ENCODE measurements at regions not wholly inside any gene's neighbourhood (a gene's known extent, or its start where the extent isn't known, plus 50 kb on each side); places are given as distances from the start of the nearest gene placed in this dataset.
"Not testable (repeated sequence)": the region's sequence is repeated elsewhere in the genome, so short reads cannot be mapped to it uniquely, and the experiment has no call there.

DNA sequence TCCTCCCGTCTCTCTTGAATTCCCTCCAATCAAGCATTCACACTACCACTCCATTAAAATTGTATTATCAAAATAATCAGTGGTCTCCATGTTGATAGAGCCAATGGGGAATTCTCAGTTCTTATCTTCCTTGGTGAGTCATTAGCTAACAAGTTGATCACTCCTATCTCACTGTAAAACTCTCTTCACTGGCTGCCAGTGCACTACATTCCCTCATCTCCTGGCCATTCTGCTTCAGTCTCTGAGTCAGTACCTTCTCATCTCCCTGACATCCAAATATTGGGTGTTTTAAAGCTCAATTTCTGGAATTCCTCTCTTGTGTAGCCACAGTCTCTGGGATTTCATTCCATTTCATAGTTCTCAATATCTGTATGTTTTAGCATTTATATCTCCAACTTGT, 175.2 kb downstream of the ALDH1A2 start:
- ATAC-seq (replicated peaks; ENCODE audit: extremely low read depth, poor library complexity, severe bottlenecking) (no peak), DNase-seq (ENCODE audit: low spot score in 2 of 2) (no peak)
- H3K4me1 Mint-ChIP-seq, result no peaks in the 10 kb centered on the region
- no peak overlapping the region for H3K4me3 Mint-ChIP-seq
- H3K27ac Mint-ChIP-seq (ENCODE audit: low read depth), result no peak overlapping the region
- no peaks in the 10 kb centered on the region for H3K36me3 Mint-ChIP-seq (ENCODE audit: insufficient read depth)
- H3K9me3 Mint-ChIP-seq, result no peaks in the 10 kb centered on the region
- peaks cover 38% of the 10 kb centered on the region for H3K27me3 Mint-ChIP-seq

GRCh38 chr15:57890878-57891277, 174.6 kb downstream of the ALDH1A2 start:
- Mint-ChIP-seq H3K27me3 (peaks cover 34% of the 10 kb centered on the region), H3K36me3 (ENCODE audit: insufficient read depth) (no peaks in the 10 kb centered on the region), H3K9me3 (no peaks in the 10 kb centered on the region), H3K4me1 (no peaks in the 10 kb centered on the region), H3K4me3 (no peak overlapping the region), H3K27ac (ENCODE audit: low read depth) (no peak overlapping the region)
- ATAC-seq (replicated peaks; ENCODE audit: extremely low read depth, poor library complexity, severe bottlenecking) (no peak), DNase-seq (ENCODE audit: low spot score in 2 of 2) (no peak)

DNA sequence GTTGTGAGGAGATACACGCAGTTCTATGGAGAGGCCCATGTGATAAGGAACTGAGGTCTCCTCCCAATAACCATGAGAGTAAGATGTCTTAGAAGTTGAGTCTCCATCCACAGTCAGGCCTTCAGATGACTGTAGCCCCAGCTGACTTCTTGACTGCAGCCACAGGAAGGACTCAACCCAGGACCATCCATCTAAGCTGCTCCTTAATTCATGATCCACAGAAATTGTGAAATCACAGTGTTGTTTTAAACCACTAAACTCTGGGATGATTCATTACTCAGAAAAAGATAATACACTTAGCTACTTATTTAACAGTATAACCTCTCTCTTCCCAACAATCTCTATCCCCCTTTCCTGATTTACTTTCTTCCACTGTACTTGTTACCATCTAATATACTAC, 173.3 kb downstream of the ALDH1A2 start:
- H3K9me3 Mint-ChIP-seq, result no peaks in the 10 kb centered on the region
- no peaks in the 10 kb centered on the region for H3K36me3 Mint-ChIP-seq (ENCODE audit: insufficient read depth)
- ATAC-seq (replicated peaks; ENCODE audit: extremely low read depth, poor library complexity, severe bottlenecking), result no peak
- no peaks in the 10 kb centered on the region for H3K4me1 Mint-ChIP-seq
- no peak overlapping the region for H3K4me3 Mint-ChIP-seq
- H3K27ac Mint-ChIP-seq (ENCODE audit: low read depth), result no peak overlapping the region
- peaks cover 35% of the 10 kb centered on the region for H3K27me3 Mint-ChIP-seq
- DNase-seq (ENCODE audit: low spot score in 2 of 2), result no peak

- ATAC-seq (replicated peaks; ENCODE audit: extremely low read depth, poor library complexity, severe bottlenecking), result no peak
- no peak overlapping the region for H3K27ac Mint-ChIP-seq (ENCODE audit: low read depth)
- H3K36me3 Mint-ChIP-seq (ENCODE audit: insufficient read depth), result no peaks in the 10 kb centered on the region
- H3K27me3 Mint-ChIP-seq, result peaks cover 31% of the 10 kb centered on the region
- H3K4me3 Mint-ChIP-seq, result no peak overlapping the region
- DNase-seq (ENCODE audit: low spot score in 2 of 2), result no peak
- H3K4me1 Mint-ChIP-seq, result no peaks in the 10 kb centered on the region
- no peaks in the 10 kb centered on the region for H3K9me3 Mint-ChIP-seq
Measured at GRCh38 chr15:57893040-57893439, 172.5 kb downstream of the ALDH1A2 start.

- no peaks in the 10 kb centered on the region for H3K9me3 Mint-ChIP-seq
- H3K4me3 Mint-ChIP-seq, result no peak overlapping the region
- no peaks in the 10 kb centered on the region for H3K4me1 Mint-ChIP-seq
- DNase-seq (ENCODE audit: low spot score in 2 of 2) (no peak), ATAC-seq (replicated peaks; ENCODE audit: extremely low read depth, poor library complexity, severe bottlenecking) (no peak)
- no peak overlapping the region for H3K27ac Mint-ChIP-seq (ENCODE audit: low read depth)
- peaks cover 21% of the 10 kb centered on the region for H3K27me3 Mint-ChIP-seq
- no peaks in the 10 kb centered on the region for H3K36me3 Mint-ChIP-seq (ENCODE audit: insufficient read depth)
Measured at GRCh38 chr15:57895291-57895690, 170.2 kb downstream of the ALDH1A2 start.

GRCh38 chr15:57896114-57896513, 169.4 kb downstream of the ALDH1A2 start:
- Mint-ChIP-seq H3K9me3 (no peaks in the 10 kb centered on the region), H3K27ac (ENCODE audit: low read depth) (no peak overlapping the region), H3K27me3 (peaks cover 20% of the 10 kb centered on the region), H3K4me3 (no peak overlapping the region), H3K36me3 (ENCODE audit: insufficient read depth) (no peaks in the 10 kb centered on the region), H3K4me1 (no peaks in the 10 kb centered on the region)
- ATAC-seq (replicated peaks; ENCODE audit: extremely low read depth, poor library complexity, severe bottlenecking) (no peak), DNase-seq (ENCODE audit: low spot score in 2 of 2) (no peak)

- DNase-seq (ENCODE audit: low spot score in 2 of 2); H3K9me3 Mint-ChIP-seq; H3K4me1 Mint-ChIP-seq; H3K27ac Mint-ChIP-seq (ENCODE audit: low read depth); ATAC-seq (replicated peaks; ENCODE audit: extremely low read depth, poor library complexity, severe bottlenecking); H3K4me3 Mint-ChIP-seq; H3K36me3 Mint-ChIP-seq (ENCODE audit: insufficient read depth): not testable (repeated sequence)
- peaks cover 28% of the 10 kb centered on the region for H3K27me3 Mint-ChIP-seq
Measured at GRCh38 chr15:57896899-57897298, 168.6 kb downstream of the ALDH1A2 start.

DNA sequence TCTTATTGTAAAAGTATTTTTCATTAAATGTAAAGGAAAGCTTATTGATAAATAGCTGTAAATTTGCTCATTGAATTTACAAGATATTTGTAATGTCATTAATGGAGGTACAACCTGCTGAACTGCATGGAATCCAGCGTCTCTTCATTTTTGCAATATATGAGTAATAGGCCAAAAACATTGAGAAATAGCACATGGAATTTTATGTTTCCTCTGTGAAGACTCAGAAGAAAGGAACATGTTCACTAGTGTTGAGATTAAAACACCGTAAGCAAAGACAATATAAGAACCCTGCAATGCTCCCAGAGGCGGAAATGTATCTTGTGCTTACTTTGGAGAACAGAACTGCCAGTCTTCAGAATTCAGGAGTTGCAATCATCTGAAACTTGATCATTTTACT, 167.6 kb downstream of the ALDH1A2 start:
- Mint-ChIP-seq H3K27ac (ENCODE audit: low read depth) (no peak overlapping the region), H3K27me3 (peaks cover 35% of the 10 kb centered on the region), H3K4me3 (no peak overlapping the region), H3K9me3 (no peaks in the 10 kb centered on the region), H3K36me3 (ENCODE audit: insufficient read depth) (no peaks in the 10 kb centered on the region), H3K4me1 (no peaks in the 10 kb centered on the region)
- DNase-seq (ENCODE audit: low spot score in 2 of 2) (no peak), ATAC-seq (replicated peaks; ENCODE audit: extremely low read depth, poor library complexity, severe bottlenecking) (no peak)

- H3K9me3 Mint-ChIP-seq, result peaks cover 5% of the 10 kb centered on the region
- DNase-seq (ENCODE audit: low spot score in 2 of 2) (no peak), ATAC-seq (replicated peaks; ENCODE audit: extremely low read depth, poor library complexity, severe bottlenecking) (no peak)
- peaks cover 52% of the 10 kb centered on the region for H3K27me3 Mint-ChIP-seq
- no peaks in the 10 kb centered on the region for H3K4me1 Mint-ChIP-seq
- no peak overlapping the region for H3K27ac Mint-ChIP-seq (ENCODE audit: low read depth)
- no peak overlapping the region for H3K4me3 Mint-ChIP-seq
- no peaks in the 10 kb centered on the region for H3K36me3 Mint-ChIP-seq (ENCODE audit: insufficient read depth)
Measured at GRCh38 chr15:57902155-57902554, 163.4 kb downstream of the ALDH1A2 start.
